Ishikawa (cell line): ENCODE measurements at regions not wholly inside any gene's neighbourhood (a gene's known extent, or its start where the extent isn't known, plus 50 kb on each side); places are given as distances from the start of the nearest gene placed in this dataset.

Experiments used
- CEBPB ChIP-seq: IDR thresholded peaks from 2 replicates; pipeline ENCODE4 v1.6.1; 2012
- CREB1 ChIP-seq: IDR thresholded peaks from 2 replicates; pipeline ENCODE4 v1.6.1; 2012; ENCODE audit warnings: low read depth
- EGR1 ChIP-seq: IDR thresholded peaks from 2 replicates; pipeline ENCODE4 v1.6.1; 2012
- EP300 ChIP-seq: IDR thresholded peaks from 2 replicates; pipeline ENCODE4 v1.6.1; 2012; ENCODE audit warnings: borderline replicate concordance
- FOXM1 ChIP-seq: IDR thresholded peaks from 2 replicates; pipeline ENCODE4 v1.6.1; 2012; ENCODE audit warnings: low read depth, borderline replicate concordance
- NFIC ChIP-seq: IDR thresholded peaks from 2 replicates; pipeline ENCODE4 v1.6.1; 2012
- RAD21 ChIP-seq: IDR thresholded peaks from 2 replicates; pipeline ENCODE4 v1.6.1; 2012; ENCODE audit warnings: low read depth
- REST ChIP-seq: IDR thresholded peaks from 2 replicates; pipeline ENCODE4 v1.6.1; 2012; ENCODE audit warnings: low read depth, mild to moderate bottlenecking
- TAF1 ChIP-seq: IDR thresholded peaks from 2 replicates; pipeline ENCODE4 v1.6.1; 2012; ENCODE audit warnings: low read depth, mild to moderate bottlenecking
- TCF12 ChIP-seq: IDR thresholded peaks from 2 replicates; pipeline ENCODE4 v1.6.1; 2012; ENCODE audit warnings: low read depth
- TEAD4 ChIP-seq: IDR thresholded peaks from 2 replicates; pipeline ENCODE4 v1.6.1; 2012
- YY1 ChIP-seq: IDR thresholded peaks from 2 replicates; pipeline ENCODE4 v1.6.1; 2012; ENCODE audit warnings: low read depth
- ZBTB7A ChIP-seq: IDR thresholded peaks from 2 replicates; pipeline ENCODE4 v1.6.1; 2012; ENCODE audit warnings: low read depth
- TF ChIP-seq, protein P1 (sequence below): IDR thresholded peaks from 2 replicates; pipeline ENCODE4 v1.6.1; 2012
- TF ChIP-seq, protein P2 (sequence below): IDR thresholded peaks from 2 replicates; pipeline ENCODE4 v1.6.1; 2012

DNA sequence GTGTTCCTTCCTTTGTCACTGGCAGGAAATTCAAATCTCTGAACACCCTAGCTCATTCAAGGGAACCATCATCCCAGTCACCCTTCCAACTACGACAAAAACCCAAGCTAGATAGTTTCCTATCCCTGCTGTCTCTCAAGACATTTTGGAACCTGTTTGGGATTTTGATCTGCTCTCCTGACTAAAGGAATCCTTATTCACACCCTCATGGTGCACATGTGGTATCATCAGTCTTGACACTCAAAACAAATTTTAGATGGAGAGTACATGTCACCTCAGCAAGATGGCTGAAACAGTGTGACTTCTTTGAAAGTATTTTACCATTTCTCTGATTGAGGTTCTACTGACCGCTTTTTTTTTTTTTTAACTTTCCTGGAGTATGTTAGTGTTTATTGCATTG, 234.3 kb upstream of the TMEM229A start:
- TF ChIP-seq CREB1: no peak
- no peak for TF ChIP-seq REST
- no peak for TF ChIP-seq TEAD4
- TF ChIP-seq RAD21: no peak
- TF ChIP-seq ZBTB7A: no peak
- no peak for TF ChIP-seq TCF12
- TF ChIP-seq EGR1: no peak
- TF ChIP-seq YY1: no peak
- no peak for TF ChIP-seq TAF1
- TF ChIP-seq NFIC: no peak
- no peak for TF ChIP-seq FOXM1
- TF ChIP-seq, protein P1, sequence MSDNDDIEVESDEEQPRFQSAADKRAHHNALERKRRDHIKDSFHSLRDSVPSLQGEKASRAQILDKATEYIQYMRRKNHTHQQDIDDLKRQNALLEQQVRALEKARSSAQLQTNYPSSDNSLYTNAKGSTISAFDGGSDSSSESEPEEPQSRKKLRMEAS: no peak

DNA sequence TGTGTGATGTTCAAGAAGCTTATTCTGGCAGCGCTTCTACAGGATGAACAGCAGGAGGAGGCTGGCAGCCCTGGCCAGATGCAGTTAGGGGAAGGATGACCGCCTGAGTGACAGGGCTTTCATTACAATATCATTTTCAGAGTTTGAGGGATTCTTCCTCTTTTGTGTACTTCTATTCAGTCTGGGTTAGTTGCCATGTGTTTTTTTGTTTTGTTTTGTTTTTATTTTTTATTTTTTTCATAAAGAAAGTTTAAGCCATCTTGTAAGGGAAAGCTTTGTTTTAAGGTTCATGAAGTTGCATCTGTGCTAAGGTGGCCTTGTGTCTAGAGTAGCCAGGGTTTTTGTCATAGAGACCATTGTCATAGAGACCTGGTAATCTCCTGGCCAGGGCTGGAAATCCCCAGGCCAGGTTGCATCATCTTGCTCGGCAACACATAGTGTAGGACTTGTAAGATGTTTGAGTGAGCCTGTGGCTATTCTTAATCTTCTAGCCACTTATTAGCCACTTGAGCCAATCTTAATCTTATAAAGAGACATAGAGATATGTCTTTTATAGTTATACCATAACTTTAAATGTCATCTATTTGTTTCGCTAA, 230.5 kb upstream of the TMEM229A start:
- no peak for TF ChIP-seq CEBPB
- TF ChIP-seq RAD21: no peak
- TF ChIP-seq FOXM1: no peak
- TF ChIP-seq CREB1: no peak
- no peak for TF ChIP-seq REST
- no peak for TF ChIP-seq TCF12
- TF ChIP-seq TAF1: no peak
- no peak for TF ChIP-seq NFIC
- TF ChIP-seq EP300: no peak
- no peak for TF ChIP-seq EGR1
- TF ChIP-seq, protein P2, sequence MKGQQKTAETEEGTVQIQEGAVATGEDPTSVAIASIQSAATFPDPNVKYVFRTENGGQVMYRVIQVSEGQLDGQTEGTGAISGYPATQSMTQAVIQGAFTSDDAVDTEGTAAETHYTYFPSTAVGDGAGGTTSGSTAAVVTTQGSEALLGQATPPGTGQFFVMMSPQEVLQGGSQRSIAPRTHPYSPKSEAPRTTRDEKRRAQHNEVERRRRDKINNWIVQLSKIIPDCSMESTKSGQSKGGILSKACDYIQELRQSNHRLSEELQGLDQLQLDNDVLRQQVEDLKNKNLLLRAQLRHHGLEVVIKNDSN: no peak
- TF ChIP-seq TEAD4: no peak
- no peak for TF ChIP-seq YY1
- no peak for TF ChIP-seq ZBTB7A
- TF ChIP-seq, protein P1: no peak

GRCh38 chr7:124261710-124262109, 228.8 kb upstream of the TMEM229A start:
- TF ChIP-seq YY1: no peak
- TF ChIP-seq TAF1: no peak
- no peak for TF ChIP-seq RAD21
- no peak for TF ChIP-seq EP300
- TF ChIP-seq REST: no peak
- TF ChIP-seq CEBPB: no peak
- no peak for TF ChIP-seq TCF12
- no peak for TF ChIP-seq FOXM1
- TF ChIP-seq TEAD4: no peak
- TF ChIP-seq EGR1: no peak
- TF ChIP-seq, protein P1: no peak
- no peak for TF ChIP-seq NFIC
- TF ChIP-seq, protein P2: no peak
- no peak for TF ChIP-seq ZBTB7A
- TF ChIP-seq CREB1: no peak

DNA sequence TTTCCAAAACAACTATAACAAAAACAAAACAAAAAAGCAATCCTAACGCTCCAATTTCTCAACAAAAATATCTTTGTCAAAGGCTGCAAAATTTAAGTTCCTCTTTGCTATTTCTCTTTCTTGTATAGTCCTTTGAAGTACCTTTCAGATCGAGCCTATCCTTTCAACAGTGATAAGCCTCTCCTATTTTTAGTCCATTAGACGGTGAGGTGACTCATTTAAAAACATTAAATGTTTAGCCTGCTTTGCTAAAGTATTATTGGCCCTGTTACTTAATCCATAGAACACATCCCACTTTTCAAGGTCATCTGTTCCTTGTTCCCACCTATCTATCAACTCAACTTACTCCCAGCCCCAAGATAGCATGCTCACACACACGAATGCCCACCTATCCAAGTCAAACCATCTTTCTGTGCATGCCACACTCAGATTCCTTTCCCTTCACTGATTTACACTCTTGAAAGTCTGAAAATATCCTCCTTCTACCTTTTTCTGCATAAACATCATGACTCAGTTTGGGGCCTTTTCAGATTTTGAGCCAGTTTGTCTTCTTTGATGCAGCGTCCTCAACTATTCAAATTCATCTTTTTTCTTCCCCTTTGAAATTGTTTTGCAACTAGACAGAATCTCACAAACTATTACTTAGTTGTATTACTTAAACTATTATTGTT, 224.9 kb upstream of the TMEM229A start:
- TF ChIP-seq CEBPB: no peak
- no peak for TF ChIP-seq CREB1
- no peak for TF ChIP-seq YY1
- TF ChIP-seq, protein P2: no peak
- TF ChIP-seq, protein P1: no peak
- TF ChIP-seq REST: no peak
- no peak for TF ChIP-seq TCF12
- TF ChIP-seq NFIC: no peak
- TF ChIP-seq EGR1: no peak
- TF ChIP-seq TAF1: no peak
- no peak for TF ChIP-seq RAD21
- TF ChIP-seq ZBTB7A: no peak
- TF ChIP-seq FOXM1: no peak
- no peak for TF ChIP-seq TEAD4
- no peak for TF ChIP-seq EP300
